ENCODE measurements at regions not wholly inside any gene's neighbourhood (a gene's known extent, or its start where the extent isn't known, plus 50 kb on each side); places are given as distances from the start of the nearest gene placed in this dataset.

- Histone ChIP-seq H3K27ac (no peak overlapping the region), H3K9ac (ENCODE audit: insufficient read length) (no peak overlapping the region), H3K4me3 (no peak overlapping the region), H3K36me3 (ENCODE audit: insufficient read depth, low read length) (no peaks in the 10 kb centered on the region), H3K9me3 (ENCODE audit: low read depth, low read length) (no peaks in the 10 kb centered on the region)
- no peak for TF ChIP-seq FOXP2 (optimal IDR thresholded peaks at IDR 0.05; ENCODE audit: control extremely low read depth, extremely low read length, insufficient read depth)
- no peak for TF ChIP-seq EZH2 (IDR thresholded peaks at IDR 0.05)
- no peak for TF ChIP-seq POLR2AphosphoS5 (IDR thresholded peaks at IDR 0.05; ENCODE audit: borderline replicate concordance, low read depth, low read length)
- no peak for DNase-seq (ENCODE audit: low read depth, low spot score)
Measured at GRCh38 chr14:39876916-39877315, 444.7 kb upstream of the FBXO33 start.

- no peak overlapping the region for H3K4me3 ChIP-seq
- no peaks in the 10 kb centered on the region for H3K36me3 ChIP-seq (ENCODE audit: insufficient read depth, low read length)
- TF ChIP-seq POLR2AphosphoS5 (IDR thresholded peaks at IDR 0.05; ENCODE audit: borderline replicate concordance, low read depth, low read length) (no peak), EZH2 (IDR thresholded peaks at IDR 0.05) (no peak), FOXP2 (optimal IDR thresholded peaks at IDR 0.05; ENCODE audit: control extremely low read depth, extremely low read length, insufficient read depth) (no peak)
- no peaks in the 10 kb centered on the region for H3K9me3 ChIP-seq (ENCODE audit: low read depth, low read length)
- H3K27ac ChIP-seq, result no peak overlapping the region
- no peak overlapping the region for H3K9ac ChIP-seq (ENCODE audit: insufficient read length)
- no peak for DNase-seq (ENCODE audit: low read depth, low spot score)
Measured at GRCh38 chr14:39875028-39875427, 442.8 kb upstream of the FBXO33 start.

GRCh38 chr14:39873791-39874190, 441.6 kb upstream of the FBXO33 start:
- Histone ChIP-seq H3K27ac (no peak overlapping the region), H3K4me3 (no peak overlapping the region), H3K9me3 (ENCODE audit: low read depth, low read length) (no peaks in the 10 kb centered on the region), H3K9ac (ENCODE audit: insufficient read length) (no peak overlapping the region), H3K36me3 (ENCODE audit: insufficient read depth, low read length) (no peaks in the 10 kb centered on the region)
- TF ChIP-seq EZH2 (IDR thresholded peaks at IDR 0.05), result no peak
- DNase-seq (ENCODE audit: low read depth, low spot score), result no peak

GRCh38 chr14:39868949-39869348, 436.7 kb upstream of the FBXO33 start:
- H3K9me3 ChIP-seq (ENCODE audit: low read depth, low read length), result no peaks in the 10 kb centered on the region
- DNase-seq (ENCODE audit: low read depth, low spot score), result no peak
- no peak overlapping the region for H3K9ac ChIP-seq (ENCODE audit: insufficient read length)
- H3K36me3 ChIP-seq (ENCODE audit: insufficient read depth, low read length), result no peaks in the 10 kb centered on the region
- no peak for TF ChIP-seq EZH2 (IDR thresholded peaks at IDR 0.05)
- H3K27ac ChIP-seq, result no peak overlapping the region
- H3K4me3 ChIP-seq, result no peak overlapping the region

DNA sequence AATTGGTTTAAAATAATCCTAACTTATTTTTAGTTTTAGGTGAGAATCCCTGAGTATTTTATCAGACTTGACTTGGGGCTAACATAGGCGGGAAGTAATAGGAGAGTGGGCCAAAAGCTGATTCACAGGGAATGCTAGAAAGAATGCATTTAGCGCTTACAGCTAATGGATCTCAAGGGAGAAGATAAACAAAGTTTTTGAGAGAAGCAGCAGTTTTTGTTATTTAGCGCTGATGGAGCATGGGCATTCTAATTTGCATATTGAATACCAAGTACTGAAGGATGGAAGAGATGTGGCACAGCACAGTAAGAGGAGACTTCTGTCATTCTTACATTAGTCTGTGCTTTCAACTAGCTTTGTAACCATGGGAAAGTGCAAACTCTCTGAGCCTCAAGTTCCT, 436.0 kb upstream of the FBXO33 start:
- no peaks in the 10 kb centered on the region for H3K36me3 ChIP-seq (ENCODE audit: insufficient read depth, low read length)
- TF ChIP-seq POLR2AphosphoS5 (IDR thresholded peaks at IDR 0.05; ENCODE audit: borderline replicate concordance, low read depth, low read length) (no peak), EZH2 (IDR thresholded peaks at IDR 0.05) (no peak), FOXP2 (optimal IDR thresholded peaks at IDR 0.05; ENCODE audit: control extremely low read depth, extremely low read length, insufficient read depth) (no peak)
- DNase-seq (ENCODE audit: low read depth, low spot score), result no peak

DNA sequence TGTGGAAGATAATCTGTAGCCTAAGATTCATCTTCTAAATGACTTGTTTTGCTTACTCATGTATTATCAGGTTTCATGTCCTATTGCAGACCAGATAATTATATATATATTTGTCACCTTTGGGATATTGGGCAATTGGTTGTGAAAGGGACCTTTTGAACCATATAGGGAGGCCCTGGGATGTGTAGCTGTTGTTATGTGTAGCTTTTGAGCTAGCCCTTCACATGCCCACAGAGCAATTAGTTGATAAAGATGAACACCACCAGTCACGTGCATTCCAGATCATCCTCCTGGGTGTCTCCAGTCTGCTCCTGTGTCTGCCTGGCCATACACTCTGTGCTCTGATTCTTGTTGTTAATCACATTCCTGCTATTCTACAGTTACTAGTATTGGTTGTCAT, 431.2 kb upstream of the FBXO33 start:
- Histone ChIP-seq H3K9me3 (ENCODE audit: low read depth, low read length) (no peaks in the 10 kb centered on the region), H3K36me3 (ENCODE audit: insufficient read depth, low read length) (no peaks in the 10 kb centered on the region), H3K27ac (no peak overlapping the region), H3K9ac (ENCODE audit: insufficient read length) (no peak overlapping the region), H3K4me3 (no peak overlapping the region)
- no peak for DNase-seq (ENCODE audit: low read depth, low spot score)
- TF ChIP-seq FOXP2 (optimal IDR thresholded peaks at IDR 0.05; ENCODE audit: control extremely low read depth, extremely low read length, insufficient read depth), result no peak
- no peak for TF ChIP-seq POLR2AphosphoS5 (IDR thresholded peaks at IDR 0.05; ENCODE audit: borderline replicate concordance, low read depth, low read length)
- TF ChIP-seq EZH2 (IDR thresholded peaks at IDR 0.05), result no peak

More for the DNA sequence above, 436.0 kb upstream of the FBXO33 start:
- no peaks in the 10 kb centered on the region for H3K9me3 ChIP-seq (ENCODE audit: low read depth, low read length)
- H3K9ac ChIP-seq (ENCODE audit: insufficient read length), result no peak overlapping the region
- no peak overlapping the region for H3K4me3 ChIP-seq
- H3K27ac ChIP-seq, result no peak overlapping the region

- Histone ChIP-seq H3K4me3 (no peak overlapping the region), H3K27ac (no peak overlapping the region), H3K36me3 (ENCODE audit: insufficient read depth, low read length) (no peaks in the 10 kb centered on the region), H3K9me3 (ENCODE audit: low read depth, low read length) (no peaks in the 10 kb centered on the region), H3K9ac (ENCODE audit: insufficient read length) (no peak overlapping the region)
- DNase-seq (ENCODE audit: low read depth, low spot score), result no peak
- TF ChIP-seq FOXP2 (optimal IDR thresholded peaks at IDR 0.05; ENCODE audit: control extremely low read depth, extremely low read length, insufficient read depth) (no peak), POLR2AphosphoS5 (IDR thresholded peaks at IDR 0.05; ENCODE audit: borderline replicate concordance, low read depth, low read length) (no peak), EZH2 (IDR thresholded peaks at IDR 0.05) (no peak)
Measured at GRCh38 chr14:39861696-39862095, 429.5 kb upstream of the FBXO33 start.

- H3K4me3 ChIP-seq, result no peak overlapping the region
- TF ChIP-seq POLR2AphosphoS5 (IDR thresholded peaks at IDR 0.05; ENCODE audit: borderline replicate concordance, low read depth, low read length), result no peak
- TF ChIP-seq FOXP2 (optimal IDR thresholded peaks at IDR 0.05; ENCODE audit: control extremely low read depth, extremely low read length, insufficient read depth), result no peak
- TF ChIP-seq EZH2 (IDR thresholded peaks at IDR 0.05), result no peak
- H3K9ac ChIP-seq (ENCODE audit: insufficient read length), result no peak overlapping the region
- H3K9me3 ChIP-seq (ENCODE audit: low read depth, low read length), result no peaks in the 10 kb centered on the region
- DNase-seq (ENCODE audit: low read depth, low spot score), result no peak
- no peaks in the 10 kb centered on the region for H3K36me3 ChIP-seq (ENCODE audit: insufficient read depth, low read length)
- no peak overlapping the region for H3K27ac ChIP-seq
Measured at GRCh38 chr14:39861229-39861600, 429.0 kb upstream of the FBXO33 start.

DNA sequence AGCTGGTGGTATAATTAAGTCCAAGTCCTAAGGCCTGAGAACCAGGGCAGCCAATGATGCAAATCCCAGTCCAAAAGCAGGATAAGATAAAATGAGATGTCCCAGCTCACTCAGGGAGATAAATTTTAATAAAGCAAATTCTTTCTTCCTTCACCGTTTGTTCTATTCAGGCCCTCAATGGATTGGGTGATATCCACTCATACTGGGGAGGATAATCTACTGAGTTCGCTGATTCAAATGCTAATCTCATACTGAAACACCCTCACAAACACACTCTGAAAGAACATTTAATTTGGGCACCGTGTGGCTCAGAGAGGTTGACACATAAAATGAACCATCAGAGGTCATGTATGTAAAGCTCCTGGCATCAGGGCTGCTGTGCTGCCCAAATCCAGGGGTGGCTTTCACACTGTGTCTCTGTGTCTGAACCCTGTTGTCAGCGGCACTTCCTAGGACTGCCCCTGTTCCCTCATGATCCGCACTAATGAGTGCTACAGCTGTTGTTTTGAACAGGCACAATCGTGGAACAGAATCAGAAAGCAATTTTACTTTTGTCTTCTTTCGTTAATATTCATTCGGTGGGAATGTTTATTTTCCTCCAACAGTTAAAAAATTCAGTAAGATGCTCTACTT, 428.5 kb upstream of the FBXO33 start:
- H3K9ac ChIP-seq (ENCODE audit: insufficient read length), result no peak overlapping the region
- H3K9me3 ChIP-seq (ENCODE audit: low read depth, low read length), result no peaks in the 10 kb centered on the region
- no peak overlapping the region for H3K27ac ChIP-seq
- H3K4me3 ChIP-seq, result no peak overlapping the region
- DNase-seq (ENCODE audit: low read depth, low spot score), result no peak
- no peaks in the 10 kb centered on the region for H3K36me3 ChIP-seq (ENCODE audit: insufficient read depth, low read length)
- no peak for TF ChIP-seq EZH2 (IDR thresholded peaks at IDR 0.05)
- no peak for TF ChIP-seq FOXP2 (optimal IDR thresholded peaks at IDR 0.05; ENCODE audit: control extremely low read depth, extremely low read length, insufficient read depth)
- no peak for TF ChIP-seq POLR2AphosphoS5 (IDR thresholded peaks at IDR 0.05; ENCODE audit: borderline replicate concordance, low read depth, low read length)
